ENCODE measurements at regions not wholly inside any gene's neighbourhood (a gene's known extent, or its start where the extent isn't known, plus 50 kb on each side); places are given as distances from the start of the nearest gene placed in this dataset.

GRCh38 chr11:80048513-80048912 lies 607.7 kb upstream of the TENM4 start:
- H3K4me3 ChIP-seq, result no peak overlapping the region
- no peaks in the 10 kb centered on the region for H3K4me1 ChIP-seq
- no peaks in the 10 kb centered on the region for H3K9me3 ChIP-seq
- WGBS, 2 donors, result 80 to 81% methylated on average over 1 of the region's 1 CpG
- no peak overlapping the region for H3K27ac ChIP-seq
- intact Hi-C loops (cut with DNase I), result no loop called here
- TF ChIP-seq CTCF (IDR thresholded peaks at IDR 0.05) (no peak), POLR2AphosphoS5 (IDR thresholded peaks at IDR 0.05) (no peak), EP300 (IDR thresholded peaks at IDR 0.05) (no peak), POLR2A (IDR thresholded peaks at IDR 0.05) (no peak)
- H3K27me3 ChIP-seq, result no peaks in the 10 kb centered on the region
- no peaks in the 10 kb centered on the region for H3K36me3 ChIP-seq
- DNase-seq, result no peak

- no peak for DNase-seq
- WGBS, 2 donors, result 82 to 93% methylated on average over 7 of the region's 7 CpGs
- Histone ChIP-seq H3K4me3 (no peak overlapping the region), H3K9me3 (no peaks in the 10 kb centered on the region), H3K27me3 (no peaks in the 10 kb centered on the region), H3K4me1 (no peaks in the 10 kb centered on the region), H3K27ac (no peak overlapping the region), H3K36me3 (no peaks in the 10 kb centered on the region)
- TF ChIP-seq EP300 (IDR thresholded peaks at IDR 0.05), result no peak
- intact Hi-C loops (cut with DNase I), result no loop called here
These were observed 600.5 kb upstream of the TENM4 start for GRCh38 chr11:80041136-80042000.

- Histone ChIP-seq H3K4me3 (no peak overlapping the region), H3K9me3 (no peaks in the 10 kb centered on the region), H3K4me1 (no peaks in the 10 kb centered on the region), H3K36me3 (no peaks in the 10 kb centered on the region), H3K27me3 (no peaks in the 10 kb centered on the region), H3K27ac (no peak overlapping the region)
- no peak for DNase-seq
- intact Hi-C loops (cut with DNase I), result no loop called here
- TF ChIP-seq EP300 (IDR thresholded peaks at IDR 0.05), result no peak
- TF ChIP-seq CTCF (IDR thresholded peaks at IDR 0.05), result no peak
- no peak for TF ChIP-seq POLR2AphosphoS5 (IDR thresholded peaks at IDR 0.05)
- TF ChIP-seq POLR2A (IDR thresholded peaks at IDR 0.05), result no peak
- 94 to 98% methylated on average over 1 of the region's 1 CpG for WGBS, 2 donors
These were observed 594.0 kb upstream of the TENM4 start for GRCh38 chr11:80034801-80035200.

- Histone ChIP-seq H3K36me3 (no peaks in the 10 kb centered on the region), H3K9me3 (no peaks in the 10 kb centered on the region), H3K4me1 (no peaks in the 10 kb centered on the region), H3K27me3 (no peaks in the 10 kb centered on the region), H3K27ac (no peak overlapping the region), H3K4me3 (no peak overlapping the region)
- WGBS, 2 donors, result 9 to 54% methylated on average over 3 of the region's 3 CpGs
- TF ChIP-seq POLR2AphosphoS5 (IDR thresholded peaks at IDR 0.05) (no peak), CTCF (IDR thresholded peaks at IDR 0.05) (no peak), POLR2A (IDR thresholded peaks at IDR 0.05) (no peak), EP300 (IDR thresholded peaks at IDR 0.05) (no peak)
- intact Hi-C loops (cut with DNase I), result no loop called here
- no peak for DNase-seq
These were observed 590.3 kb upstream of the TENM4 start for GRCh38 chr11:80031014-80031600.

GRCh38 chr11:80028998-80029397 lies 588.2 kb upstream of the TENM4 start:
- Histone ChIP-seq H3K4me1 (no peaks in the 10 kb centered on the region), H3K36me3 (no peaks in the 10 kb centered on the region), H3K27ac (no peak overlapping the region), H3K27me3 (no peaks in the 10 kb centered on the region), H3K9me3 (peaks cover 0 to 6% (median 0%) of the 10 kb centered on the region in 4 donors), H3K4me3 (no peak overlapping the region)
- 51 to 67% methylated on average over 3 of the region's 3 CpGs for WGBS, 2 donors
- TF ChIP-seq POLR2AphosphoS5 (IDR thresholded peaks at IDR 0.05), result no peak
- TF ChIP-seq CTCF (IDR thresholded peaks at IDR 0.05), result no peak
- TF ChIP-seq EP300 (IDR thresholded peaks at IDR 0.05), result no peak
- TF ChIP-seq POLR2A (IDR thresholded peaks at IDR 0.05), result no peak
- no peak for DNase-seq
- intact Hi-C loops (cut with DNase I), result no loop called here

Measured in sigmoid colon (tissue), 6 donors.